ENCODE measurements at regions not wholly inside any gene's neighbourhood (a gene's known extent, or its start where the extent isn't known, plus 50 kb on each side); places are given as distances from the start of the nearest gene placed in this dataset.

- no peak for DNase-seq
Observed at GRCh38 chr7:121810831-121811672, 61.9 kb upstream of the PTPRZ1 start.

- DNase-seq, result no peak
Observed at GRCh38 chr7:121807078-121807477, 65.9 kb upstream of the PTPRZ1 start.

GRCh38 chr7:121803039-121803438 lies 69.9 kb upstream of the PTPRZ1 start:
- DNase-seq, result no peak

GRCh38 chr7:121800916-121801675 lies 71.9 kb upstream of the PTPRZ1 start:
- no peak for DNase-seq

- DNase-seq, result no peak
Observed at GRCh38 chr7:121798896-121799295, 74.1 kb upstream of the PTPRZ1 start.

- no peak for DNase-seq
Observed at GRCh38 chr7:121798453-121798840, 74.5 kb upstream of the PTPRZ1 start.

- DNase-seq, result no peak
Observed at GRCh38 chr7:121797657-121798452, 75.1 kb upstream of the PTPRZ1 start.

GRCh38 chr7:121796936-121797656 lies 75.9 kb upstream of the PTPRZ1 start:
- DNase-seq, result no peak

- DNase-seq, result no peak
Observed at GRCh38 chr7:121796381-121796780, 76.6 kb upstream of the PTPRZ1 start.

GRCh38 chr7:121795736-121796135 lies 77.2 kb upstream of the PTPRZ1 start:
- no peak for DNase-seq

GRCh38 chr7:121793716-121794115 lies 79.2 kb upstream of the PTPRZ1 start:
- no peak for DNase-seq

- DNase-seq, result no peak
Observed at GRCh38 chr7:121777672-121778071, 95.3 kb upstream of the PTPRZ1 start.

- no peak for DNase-seq
Observed at GRCh38 chr7:121774563-121774962, 98.4 kb upstream of the PTPRZ1 start.

GRCh38 chr7:121766676-121767075 lies 106.3 kb upstream of the PTPRZ1 start:
- DNase-seq, result no peak

- DNase-seq, result no peak
Observed at GRCh38 chr7:121761399-121761798, 111.6 kb upstream of the PTPRZ1 start.

- DNase-seq, result peak; percentile 13
Observed at GRCh38 chr7:121755818-121756552, 117.0 kb upstream of the PTPRZ1 start.

- no peak for DNase-seq
Observed at GRCh38 chr7:121755286-121755685, 117.7 kb upstream of the PTPRZ1 start.

- DNase-seq, result no peak
Observed at GRCh38 chr7:121753944-121754343, 119.0 kb upstream of the PTPRZ1 start.

- DNase-seq, result peak; percentile 25
Observed at GRCh38 chr7:121752706-121753105, 120.3 kb upstream of the PTPRZ1 start.

- no peak for DNase-seq
Observed at GRCh38 chr7:121748546-121748945, 124.4 kb upstream of the PTPRZ1 start.

- no peak for DNase-seq
Observed at GRCh38 chr7:121745856-121746255, 127.1 kb upstream of the PTPRZ1 start.

- no peak for DNase-seq
Observed at GRCh38 chr7:121744877-121745276, 128.1 kb upstream of the PTPRZ1 start.

Measured in NCI-H748 treated with DMSO at 0.1 percent for 48 hours (cell line).